ENCODE measurements at regions not wholly inside any gene's neighbourhood (a gene's known extent, or its start where the extent isn't known, plus 50 kb on each side); places are given as distances from the start of the nearest gene placed in this dataset.
A peak's percentile ranks its signal among the peaks of the same experiment; 100 is the strongest.
"Not testable (repeated sequence)": the region's sequence is repeated elsewhere in the genome, so short reads cannot be mapped to it uniquely, and the experiment has no call there.

GRCh38 chr3:174583396-174583795 is 275.7 kb upstream of the NAALADL2 start:
- Histone ChIP-seq H3K9me3 (no peaks in the 10 kb centered on the region), H3K4me1 (ENCODE audit: control insufficient read depth in 1 of 2, insufficient read depth in 2 of 2, low read depth in 1 of 2, low read length in 1 of 2) (no peaks in the 10 kb centered on the region), H3K4me2 (no peak overlapping the region), H3K4me3 (ENCODE audit: low read depth in 2 of 2, low read length in 1 of 2) (no peak overlapping the region), H3K36me3 (replicated peaks in 1 of 2; ENCODE audit: control insufficient read depth in 1 of 2, insufficient read depth in 2 of 2, low read length in 1 of 2) (peaks cover 0 to 3% of the 10 kb centered on the region in 2 experiments), H3K27me3 (ENCODE audit: insufficient read depth) (no peaks in the 10 kb centered on the region), H3K9ac (no peak overlapping the region), H3F3A (replicated peaks; ENCODE audit: insufficient read depth) (no peaks in the 10 kb centered on the region), H3K27ac (ENCODE audit: low read depth in 2 of 2, low read length in 1 of 2) (no peak overlapping the region), H3K79me2 (ENCODE audit: insufficient read depth) (no peaks in the 10 kb centered on the region), H2AFZ (ENCODE audit: low read depth) (no peak overlapping the region), H4K20me1 (ENCODE audit: insufficient read depth) (no peaks in the 10 kb centered on the region), H3K9me2 (no peaks in the 10 kb centered on the region)
- no peak for TF ChIP-seq NRF1 (IDR thresholded peaks at IDR 0.05; ENCODE audit: low read depth, low read length)
- DNase-seq: no peak
- ChIA-PET CTCF (no interaction called here), POLR2A (no interaction called here)
- 60% methylated on average over 1 of the region's 1 CpG for WGBS (ENCODE audit: low lambda C conversion rate)

DNA sequence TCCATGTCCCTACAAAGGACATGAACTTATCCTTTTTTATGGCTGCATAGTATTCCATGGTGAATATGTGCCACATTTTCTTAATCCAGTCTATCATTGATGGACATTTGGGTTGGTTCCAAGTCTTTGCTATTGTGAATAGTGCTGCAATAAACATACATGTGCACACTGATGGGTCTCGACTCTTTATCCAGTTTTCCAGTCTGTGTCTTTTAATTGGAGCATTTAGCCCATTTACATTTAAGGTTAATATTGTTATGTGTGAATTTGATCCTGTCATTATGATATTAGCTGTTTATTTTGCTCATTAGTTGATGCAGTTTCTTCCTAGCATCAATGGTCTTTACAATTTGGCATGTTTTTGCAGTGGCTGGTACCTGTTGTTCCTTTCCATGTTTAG is 272.0 kb upstream of the NAALADL2 start:
- H3K9me2 ChIP-seq; H3K9ac ChIP-seq; H3K27me3 ChIP-seq (ENCODE audit: insufficient read depth); H3K27ac ChIP-seq (ENCODE audit: low read depth in 2 of 2, low read length in 1 of 2); H3K4me3 ChIP-seq (ENCODE audit: low read depth in 2 of 2, low read length in 1 of 2); H3K36me3 ChIP-seq (replicated peaks in 1 of 2; ENCODE audit: control insufficient read depth in 1 of 2, insufficient read depth in 2 of 2, low read length in 1 of 2); H4K20me1 ChIP-seq (ENCODE audit: insufficient read depth); H3K79me2 ChIP-seq (ENCODE audit: insufficient read depth); H3K4me1 ChIP-seq (ENCODE audit: control insufficient read depth in 1 of 2, insufficient read depth in 2 of 2, low read depth in 1 of 2, low read length in 1 of 2); H3K4me2 ChIP-seq; POLR2A ChIA-PET; CTCF ChIA-PET; H3F3A ChIP-seq (replicated peaks; ENCODE audit: insufficient read depth); H3K9me3 ChIP-seq; DNase-seq; H2AFZ ChIP-seq (ENCODE audit: low read depth): not testable (repeated sequence)
- WGBS (ENCODE audit: low lambda C conversion rate): 100% methylated on average over 1 of the region's 1 CpG

DNA sequence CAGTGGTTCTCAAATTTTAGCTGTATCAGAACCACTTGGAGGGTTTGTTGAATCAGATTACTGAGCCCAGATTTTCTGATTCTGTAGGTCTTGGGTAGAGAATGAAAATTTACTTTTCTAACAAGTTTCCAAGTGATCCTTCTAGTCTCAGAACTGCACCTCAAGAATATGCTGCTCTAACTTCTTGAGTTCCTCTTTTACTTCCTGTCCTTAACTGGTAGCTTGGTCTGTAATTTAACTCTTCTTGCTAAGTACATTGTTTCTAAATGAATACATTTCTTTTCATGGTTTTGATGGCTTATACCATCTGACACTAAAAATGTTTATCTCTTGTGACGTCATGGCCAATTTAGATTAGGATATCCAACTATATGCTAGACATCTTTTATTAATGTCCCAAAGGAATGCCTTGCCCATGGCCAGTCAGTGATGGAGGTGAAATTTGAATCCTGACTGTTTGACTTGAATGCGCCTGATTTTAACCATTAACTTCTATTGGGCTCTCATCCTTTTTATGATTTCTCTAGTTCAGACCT is 262.6 kb upstream of the NAALADL2 start:
- Histone ChIP-seq H4K20me1 (ENCODE audit: insufficient read depth) (no peaks in the 10 kb centered on the region), H3K79me2 (ENCODE audit: insufficient read depth) (no peaks in the 10 kb centered on the region), H3K9me2 (no peaks in the 10 kb centered on the region), H3K36me3 (replicated peaks in 1 of 2; ENCODE audit: control insufficient read depth in 1 of 2, insufficient read depth in 2 of 2, low read length in 1 of 2) (no peaks in the 10 kb centered on the region), H3K4me1 (ENCODE audit: control insufficient read depth in 1 of 2, insufficient read depth in 2 of 2, low read depth in 1 of 2, low read length in 1 of 2) (no peaks in the 10 kb centered on the region), H3F3A (replicated peaks; ENCODE audit: insufficient read depth) (no peaks in the 10 kb centered on the region), H3K4me2 (no peak overlapping the region), H3K9ac (no peak overlapping the region), H2AFZ (ENCODE audit: low read depth) (no peak overlapping the region), H3K4me3 (ENCODE audit: low read depth in 2 of 2, low read length in 1 of 2) (no peak overlapping the region), H3K27ac (ENCODE audit: low read depth in 2 of 2, low read length in 1 of 2) (no peak overlapping the region), H3K27me3 (ENCODE audit: insufficient read depth) (no peaks in the 10 kb centered on the region), H3K9me3 (no peaks in the 10 kb centered on the region)
- 77% methylated on average over 2 of the region's 2 CpGs for WGBS (ENCODE audit: low lambda C conversion rate)
- CTCF ChIA-PET: interaction anchor here (1.1 kb wide), 1 partner anchor 37 kb away, joined by 3 read pairs; no protein-coding TSS in a partner anchor
- no peak for DNase-seq
- TF ChIP-seq SMC3 (IDR thresholded peaks at IDR 0.05; ENCODE audit: low read depth, low read length) (no peak), TCF12 (IDR thresholded peaks at IDR 0.05) (peak; percentile 48; the same call in 1 of the 2 replicates), CHD2 (IDR thresholded peaks at IDR 0.05; ENCODE audit: low read length, partially characterized antibody) (no peak), FOSL2 (IDR thresholded peaks at IDR 0.05; ENCODE audit: borderline replicate concordance, low read depth) (no peak), EP300 (IDR thresholded peaks at IDR 0.05; ENCODE audit: borderline replicate concordance in 1 of 2, low read depth in 1 of 2, low read length in 1 of 2) (peak in 1 of 2 experiments; percentile 23; a peak in 1 of 4 replicates), GATA2 (CRISPR knock-in tag; IDR thresholded peaks at IDR 0.05) (no peak), JUND (IDR thresholded peaks at IDR 0.05) (peak; percentile 31; the same call in 1 of the 2 replicates)
- TF ChIP-seq, protein P1, sequence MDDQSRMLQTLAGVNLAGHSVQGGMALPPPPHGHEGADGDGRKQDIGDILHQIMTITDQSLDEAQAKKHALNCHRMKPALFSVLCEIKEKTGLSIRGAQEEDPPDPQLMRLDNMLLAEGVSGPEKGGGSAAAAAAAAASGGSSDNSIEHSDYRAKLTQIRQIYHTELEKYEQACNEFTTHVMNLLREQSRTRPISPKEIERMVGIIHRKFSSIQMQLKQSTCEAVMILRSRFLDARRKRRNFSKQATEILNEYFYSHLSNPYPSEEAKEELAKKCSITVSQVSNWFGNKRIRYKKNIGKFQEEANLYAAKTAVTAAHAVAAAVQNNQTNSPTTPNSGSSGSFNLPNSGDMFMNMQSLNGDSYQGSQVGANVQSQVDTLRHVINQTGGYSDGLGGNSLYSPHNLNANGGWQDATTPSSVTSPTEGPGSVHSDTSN (IDR thresholded peaks at IDR 0.05): peak; percentile 63; the same call in 1 of the 2 replicates
- TF ChIP-seq, protein P2, sequence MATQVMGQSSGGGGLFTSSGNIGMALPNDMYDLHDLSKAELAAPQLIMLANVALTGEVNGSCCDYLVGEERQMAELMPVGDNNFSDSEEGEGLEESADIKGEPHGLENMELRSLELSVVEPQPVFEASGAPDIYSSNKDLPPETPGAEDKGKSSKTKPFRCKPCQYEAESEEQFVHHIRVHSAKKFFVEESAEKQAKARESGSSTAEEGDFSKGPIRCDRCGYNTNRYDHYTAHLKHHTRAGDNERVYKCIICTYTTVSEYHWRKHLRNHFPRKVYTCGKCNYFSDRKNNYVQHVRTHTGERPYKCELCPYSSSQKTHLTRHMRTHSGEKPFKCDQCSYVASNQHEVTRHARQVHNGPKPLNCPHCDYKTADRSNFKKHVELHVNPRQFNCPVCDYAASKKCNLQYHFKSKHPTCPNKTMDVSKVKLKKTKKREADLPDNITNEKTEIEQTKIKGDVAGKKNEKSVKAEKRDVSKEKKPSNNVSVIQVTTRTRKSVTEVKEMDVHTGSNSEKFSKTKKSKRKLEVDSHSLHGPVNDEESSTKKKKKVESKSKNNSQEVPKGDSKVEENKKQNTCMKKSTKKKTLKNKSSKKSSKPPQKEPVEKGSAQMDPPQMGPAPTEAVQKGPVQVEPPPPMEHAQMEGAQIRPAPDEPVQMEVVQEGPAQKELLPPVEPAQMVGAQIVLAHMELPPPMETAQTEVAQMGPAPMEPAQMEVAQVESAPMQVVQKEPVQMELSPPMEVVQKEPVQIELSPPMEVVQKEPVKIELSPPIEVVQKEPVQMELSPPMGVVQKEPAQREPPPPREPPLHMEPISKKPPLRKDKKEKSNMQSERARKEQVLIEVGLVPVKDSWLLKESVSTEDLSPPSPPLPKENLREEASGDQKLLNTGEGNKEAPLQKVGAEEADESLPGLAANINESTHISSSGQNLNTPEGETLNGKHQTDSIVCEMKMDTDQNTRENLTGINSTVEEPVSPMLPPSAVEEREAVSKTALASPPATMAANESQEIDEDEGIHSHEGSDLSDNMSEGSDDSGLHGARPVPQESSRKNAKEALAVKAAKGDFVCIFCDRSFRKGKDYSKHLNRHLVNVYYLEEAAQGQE (IDR thresholded peaks at IDR 0.05; ENCODE audit: low read depth, low read length): no peak
- POLR2A ChIA-PET: no interaction called here
